ENCODE measurements at regions not wholly inside any gene's neighbourhood (a gene's known extent, or its start where the extent isn't known, plus 50 kb on each side); places are given as distances from the start of the nearest gene placed in this dataset.

DNA sequence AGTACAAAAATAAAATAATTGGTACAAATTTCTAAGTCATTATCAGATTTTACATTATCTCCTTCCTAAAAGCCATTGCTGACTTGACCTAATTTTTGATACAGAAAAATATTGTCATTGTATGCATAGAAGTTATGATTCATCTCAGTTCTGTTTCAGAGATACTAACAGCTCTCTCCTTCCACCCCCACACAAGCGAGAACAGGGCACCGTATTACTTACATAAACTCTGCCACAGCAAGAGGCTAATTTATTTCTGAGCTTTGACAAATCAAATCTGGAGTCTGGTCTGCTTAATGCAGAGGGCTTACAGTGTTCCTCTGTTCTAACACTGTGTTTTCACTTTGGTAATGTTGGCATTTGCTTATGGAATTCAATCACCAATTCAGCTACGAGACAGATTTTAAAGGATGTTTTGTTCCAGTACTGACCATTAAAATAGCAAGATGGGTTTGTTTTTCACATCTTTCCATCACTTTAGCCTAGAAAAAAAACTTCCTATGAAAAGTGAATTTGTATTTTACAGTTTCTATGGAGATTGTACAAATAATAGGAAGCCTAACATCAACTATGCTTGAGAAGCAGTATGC lies 181.8 kb downstream of the USP46 start:
- TF ChIP-seq SUZ12 (IDR thresholded peaks at IDR 0.05; ENCODE audit: extremely low read depth, insufficient read depth, insufficient read length) (no peak), ZNF274 (IDR thresholded peaks at IDR 0.05; ENCODE audit: low read depth, low read length) (no peak)
